HG02798 (cell line): ENCODE measurements at regions not wholly inside any gene's neighbourhood (a gene's known extent, or its start where the extent isn't known, plus 50 kb on each side); places are given as distances from the start of the nearest gene placed in this dataset.

Experiments
- ATAC-seq: cut with Tn5 transposase; IDR thresholded peaks from one replicate; pipeline ENCODE4 v1.9.1; 2021; ENCODE audit warnings: mild to moderate bottlenecking; ENCODE audit not compliant: unreplicated experiment, poor library complexity

GRCh38 chr13:24104723-24105122, 55.8 kb upstream of the SPATA13 start:
- no peak for ATAC-seq

GRCh38 chr13:24106429-24106828, 54.1 kb upstream of the SPATA13 start:
- no peak for ATAC-seq

- no peak for ATAC-seq
Observed at GRCh38 chr13:24107955-24108614, 52.4 kb upstream of the SPATA13 start.

GRCh38 chr13:24108615-24108965, 51.9 kb upstream of the SPATA13 start:
- ATAC-seq = no peak

- ATAC-seq = no peak
Observed at GRCh38 chr13:24110011-24110410, 50.5 kb upstream of the SPATA13 start.
